OCI-LY7 (cell line): ENCODE measurements at regions not wholly inside any gene's neighbourhood (a gene's known extent, or its start where the extent isn't known, plus 50 kb on each side); places are given as distances from the start of the nearest gene placed in this dataset.

Experiments used
- CTCF ChIP-seq: fragments of 200-600 bp; sonication (generic); conservative IDR thresholded peaks from 2 replicates; pipeline ENCODE4 v1.5.1; 2014; ENCODE audit warnings: mild to moderate bottlenecking, antibody characterized with exemption, low read length, moderate library complexity, mixed read lengths
- EZH2phosphoT487 ChIP-seq: fragments of 200-600 bp; sonication (generic); IDR thresholded peaks from 2 replicates; pipeline ENCODE4 v1.6.1; 2018; ENCODE audit warnings: low read depth, borderline replicate concordance, mild to moderate bottlenecking, mixed run types, antibody characterized with exemption, low read length, moderate library complexity, mixed read lengths

- TF ChIP-seq CTCF = no peak
- TF ChIP-seq EZH2phosphoT487 = no peak
Measured at GRCh38 chr9:79289856-79290255, 281.9 kb upstream of the TLE4 start.
